ENCODE measurements at regions not wholly inside any gene's neighbourhood (a gene's known extent, or its start where the extent isn't known, plus 50 kb on each side); places are given as distances from the start of the nearest gene placed in this dataset.

DNA sequence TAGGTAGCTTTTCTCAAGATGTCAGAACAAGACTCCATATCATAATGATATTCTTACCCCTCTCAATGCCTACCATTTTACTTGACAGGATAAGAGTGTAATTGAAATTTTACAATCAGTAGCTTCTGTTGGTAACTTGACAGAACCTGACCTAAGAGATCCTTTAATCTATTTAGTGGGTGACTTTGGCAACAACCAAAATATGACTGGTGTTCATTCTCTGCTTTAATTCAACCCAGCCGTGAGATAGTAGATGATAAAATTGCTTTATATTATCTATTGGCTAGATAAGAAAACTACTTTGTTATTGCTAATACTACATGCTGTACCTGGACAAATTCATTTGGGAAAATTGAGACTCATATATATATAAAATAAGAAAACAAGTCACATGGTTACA, 770.2 kb upstream of the NXPH2 start:
- TF ChIP-seq POLR2AphosphoS5 (IDR thresholded peaks at IDR 0.05; ENCODE audit: borderline replicate concordance, low read depth, low read length) (no peak), EZH2 (IDR thresholded peaks at IDR 0.05) (no peak)
